Activated CD4-positive, alpha-beta T cell treated with anti-CD3 and anti-CD28 coated beads for 24 hours (primary cell): ENCODE measurements at regions not wholly inside any gene's neighbourhood (a gene's known extent, or its start where the extent isn't known, plus 50 kb on each side); places are given as distances from the start of the nearest gene placed in this dataset.

Source experiments
- DNase-seq, 2 donors: peaks; one replicate each; pipeline ENCODE4 v3.0.0-alpha.2; 2020; ENCODE audit warnings: low read depth in 2 of 2

DNA sequence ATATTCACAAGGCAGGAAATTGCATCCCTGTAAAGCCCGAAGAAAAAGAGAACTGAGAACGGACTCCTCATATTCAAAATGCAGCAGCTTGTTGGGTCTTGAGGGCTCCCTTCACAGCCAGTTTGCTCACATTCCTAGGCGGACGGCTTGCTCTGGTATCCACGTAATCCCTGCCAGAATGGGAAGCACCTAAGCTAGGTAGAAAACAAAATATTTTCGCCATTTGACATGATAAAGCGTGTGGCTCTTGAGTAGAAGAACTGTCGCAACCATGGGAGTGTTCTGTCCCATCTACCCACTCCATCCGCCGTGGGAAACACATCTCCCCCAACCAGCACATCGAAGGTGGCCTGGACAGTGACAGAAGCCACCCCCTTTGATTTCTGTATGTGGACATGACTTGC lies 183.1 kb downstream of the GAS1 start:
- DNase-seq, result no peak

DNA sequence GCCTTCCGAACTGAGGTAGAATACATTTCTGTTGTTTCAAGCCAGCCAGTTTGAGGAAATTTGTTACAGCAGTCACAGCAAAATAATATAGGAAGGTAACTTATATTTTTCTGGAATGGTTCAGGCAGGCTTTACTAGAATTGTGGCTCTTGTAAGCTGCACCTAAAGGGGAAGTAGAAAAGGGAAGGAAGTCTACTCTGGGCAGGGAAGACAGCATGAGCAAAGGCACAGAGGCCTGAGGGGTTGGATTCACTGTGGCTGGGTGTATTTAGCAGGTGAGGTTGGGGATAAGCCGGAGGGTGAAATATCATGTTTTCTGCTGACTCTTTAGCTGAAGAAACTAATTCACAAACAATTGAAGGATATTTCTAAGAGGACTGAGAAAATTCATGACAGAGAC lies 183.5 kb downstream of the GAS1 start:
- DNase-seq, result no peak

DNA sequence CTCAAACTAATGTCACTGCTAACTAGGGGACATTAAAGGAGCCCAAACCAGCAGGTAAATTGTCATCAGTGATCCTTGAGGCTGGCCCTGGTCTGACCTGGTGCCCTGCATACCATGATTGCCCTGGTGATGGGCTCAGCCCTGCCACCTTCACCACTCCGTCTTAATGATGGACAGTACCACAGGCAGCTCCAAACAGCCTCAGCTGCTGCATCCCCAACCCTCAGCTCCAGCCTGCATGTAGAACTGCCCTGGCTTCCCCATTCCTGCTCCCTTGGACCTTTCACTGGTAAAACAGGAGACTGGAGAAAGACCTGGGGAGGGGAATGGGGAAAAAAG lies 190.0 kb downstream of the GAS1 start:
- DNase-seq, result no peak

DNA sequence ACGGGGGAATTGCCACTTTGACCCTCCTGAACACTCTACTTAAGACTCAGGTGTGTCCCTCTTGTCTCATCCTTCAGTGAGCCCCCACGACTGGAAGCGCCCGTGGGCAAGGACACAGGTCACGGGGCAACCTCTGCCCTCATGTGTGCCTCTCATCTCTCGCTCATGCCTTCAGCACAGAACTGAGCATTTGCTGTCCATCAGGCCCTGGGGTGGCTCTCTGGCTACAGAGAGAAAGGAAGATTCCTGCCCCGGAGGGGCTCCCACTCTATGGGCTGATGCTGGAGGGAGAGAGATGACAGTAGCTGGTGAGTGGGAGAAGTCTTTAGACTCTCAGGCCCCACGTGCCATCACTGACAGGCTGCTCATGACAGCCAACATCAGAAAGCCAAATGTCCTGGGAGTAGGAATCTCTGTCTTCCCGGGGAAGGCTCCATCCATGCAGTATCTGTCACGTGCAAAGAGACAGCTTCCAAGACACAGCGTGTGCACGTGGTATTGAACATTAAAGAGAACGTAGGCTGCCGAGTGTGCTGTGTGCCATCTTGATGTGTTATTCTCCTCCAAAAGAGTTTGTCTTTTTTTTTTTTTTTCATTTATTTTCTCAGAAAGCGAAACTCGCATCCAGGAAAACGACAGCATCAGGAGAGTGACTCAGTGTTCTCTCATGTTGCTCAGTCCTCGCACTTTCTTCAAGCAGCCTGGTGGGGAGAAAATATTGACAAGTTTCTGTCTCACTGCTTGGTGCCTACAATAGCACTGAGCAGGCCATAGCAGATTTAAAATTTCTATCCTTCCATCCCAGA lies 190.5 kb downstream of the GAS1 start:
- DNase-seq, result no peak

DNA sequence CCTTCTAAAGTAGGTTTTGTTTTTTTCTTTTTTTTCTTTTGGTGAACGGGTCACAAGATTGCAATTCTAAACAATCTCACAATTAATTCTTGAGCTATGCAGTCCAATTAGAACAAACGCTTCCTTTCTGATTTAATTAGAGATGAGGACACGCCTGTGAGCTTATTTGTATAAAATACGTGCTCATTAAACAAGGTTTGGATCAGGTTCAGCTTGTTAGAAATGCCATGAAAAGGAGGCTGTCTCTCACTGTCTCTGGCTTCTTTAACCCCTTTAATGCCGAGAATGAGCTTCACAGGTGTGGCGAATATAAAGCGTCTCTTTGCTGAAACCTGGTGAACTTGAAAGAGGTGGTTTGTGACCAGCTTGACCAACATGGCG lies 191.8 kb downstream of the GAS1 start:
- no peak for DNase-seq

DNA sequence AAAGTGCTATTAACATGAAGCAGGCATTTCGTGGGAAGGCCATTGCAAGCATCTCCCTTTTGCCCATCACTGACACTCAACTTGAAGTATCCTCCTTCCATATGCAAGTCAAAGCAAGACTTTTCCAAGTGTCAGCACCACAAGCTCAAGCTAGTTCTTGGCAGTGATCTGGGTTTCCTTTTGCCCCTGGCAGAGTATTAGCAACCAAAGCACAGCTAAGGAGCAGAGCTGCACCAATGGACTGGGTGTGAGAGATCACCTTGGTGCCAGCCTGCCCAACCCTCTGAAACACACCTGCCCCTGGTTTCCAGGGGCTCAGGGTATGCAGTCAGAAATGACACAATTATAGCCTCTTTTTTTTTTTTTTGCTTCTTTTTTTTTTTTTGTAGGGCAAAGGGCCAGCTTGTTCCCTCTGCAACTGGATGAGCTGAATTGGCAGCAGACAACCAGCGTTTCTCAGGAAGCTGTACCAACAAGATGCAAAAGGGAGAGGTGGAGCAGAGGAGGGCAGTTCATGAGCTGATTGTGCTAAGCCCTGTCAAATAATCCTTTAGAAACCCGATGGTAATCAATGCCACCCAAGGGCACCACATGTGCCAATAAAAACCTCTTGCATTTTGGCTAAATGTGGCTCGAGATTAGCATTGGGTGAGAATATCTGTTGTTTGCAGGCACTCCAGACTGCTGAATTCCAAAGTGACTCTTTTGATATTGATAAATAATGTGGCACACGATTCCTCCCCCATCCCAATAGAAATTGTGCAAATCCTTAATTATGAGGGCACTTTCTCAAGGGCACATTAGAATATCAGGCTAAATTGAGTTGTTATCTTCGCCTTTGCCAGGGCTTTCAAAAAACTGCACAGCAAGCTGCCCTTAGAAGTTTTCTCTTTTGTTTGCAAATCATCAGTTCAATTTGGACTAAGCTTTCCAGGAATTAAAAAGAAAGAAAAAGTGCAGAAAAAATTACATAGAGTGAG lies 192.4 kb downstream of the GAS1 start:
- DNase-seq, result no peak

DNA sequence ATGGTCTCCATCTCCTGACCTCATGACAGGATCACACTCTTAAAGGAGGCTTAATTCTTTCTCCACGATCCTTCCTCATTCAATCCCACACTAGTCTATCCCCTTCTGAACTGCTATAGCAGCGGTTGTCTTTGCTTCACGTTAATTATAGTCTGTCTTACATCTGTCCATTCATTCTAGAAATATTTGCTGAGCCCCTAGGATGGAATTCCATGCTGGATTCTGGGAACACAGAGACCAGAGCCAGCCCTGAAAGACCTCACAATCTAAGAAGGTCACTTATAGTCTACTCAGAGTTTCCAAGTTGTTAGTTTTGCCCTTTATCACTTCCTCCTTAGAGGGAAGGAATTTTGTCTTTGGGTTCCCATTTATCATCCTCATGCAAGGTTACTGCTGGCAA lies 193.5 kb downstream of the GAS1 start:
- DNase-seq, result no peak

DNA sequence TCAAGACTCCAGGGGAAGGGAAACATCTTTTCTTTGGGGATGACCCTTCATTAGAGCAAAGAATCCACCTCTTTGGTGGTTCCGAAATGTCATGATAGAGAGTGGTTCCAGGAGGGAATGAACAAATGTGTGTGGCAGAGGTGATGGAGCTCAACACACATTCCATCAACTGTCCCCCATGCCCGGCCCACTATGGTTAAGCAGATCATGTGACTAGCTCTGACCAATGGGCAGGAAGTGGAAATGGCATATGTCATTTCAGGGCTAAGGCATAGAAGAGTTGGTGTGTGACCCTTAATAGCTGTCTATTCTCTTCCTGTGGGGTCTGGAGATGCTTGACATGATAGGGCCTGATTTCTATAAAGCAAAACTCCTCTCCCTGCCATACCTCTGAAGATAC lies 194.6 kb downstream of the GAS1 start:
- DNase-seq, result no peak

DNA sequence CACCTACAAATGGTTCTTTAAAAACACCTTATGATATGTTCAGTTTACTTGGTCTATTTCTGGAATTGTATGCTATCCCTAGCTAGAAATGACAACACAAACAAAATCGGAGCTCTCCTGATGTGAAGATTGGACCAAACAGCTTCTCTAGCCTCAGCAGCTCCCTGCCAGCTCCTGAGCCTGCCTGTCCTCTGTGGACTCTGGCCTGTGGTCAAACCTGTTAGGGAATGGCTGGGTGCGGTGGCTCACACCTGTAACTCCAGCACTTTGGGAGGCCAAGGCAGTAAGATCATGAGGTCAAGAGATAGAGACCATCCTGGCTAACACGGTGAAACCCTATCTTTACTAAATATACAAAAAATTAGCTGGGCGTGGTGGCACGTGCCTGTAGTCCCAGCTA lies 195.3 kb downstream of the GAS1 start:
- DNase-seq, result no peak

DNA sequence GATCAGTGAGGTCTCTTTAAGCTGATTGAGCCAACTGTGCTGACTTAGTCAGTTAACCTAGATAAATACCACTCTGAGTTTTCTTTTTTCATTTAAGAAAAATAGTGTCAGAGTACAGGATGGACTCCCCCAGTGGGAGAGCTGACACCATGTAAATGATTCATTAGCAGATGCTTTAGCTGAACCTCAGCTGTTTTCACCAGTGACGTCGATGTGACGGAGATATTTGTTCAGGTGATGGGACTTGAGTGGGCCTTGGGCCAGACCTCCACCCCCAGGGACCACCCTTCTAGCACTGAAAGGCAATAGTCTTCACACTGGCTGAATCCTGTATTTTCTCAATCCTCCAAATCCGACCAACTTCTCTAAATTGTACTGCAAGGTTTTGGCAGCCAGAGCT lies 196.1 kb downstream of the GAS1 start:
- no peak for DNase-seq

DNA sequence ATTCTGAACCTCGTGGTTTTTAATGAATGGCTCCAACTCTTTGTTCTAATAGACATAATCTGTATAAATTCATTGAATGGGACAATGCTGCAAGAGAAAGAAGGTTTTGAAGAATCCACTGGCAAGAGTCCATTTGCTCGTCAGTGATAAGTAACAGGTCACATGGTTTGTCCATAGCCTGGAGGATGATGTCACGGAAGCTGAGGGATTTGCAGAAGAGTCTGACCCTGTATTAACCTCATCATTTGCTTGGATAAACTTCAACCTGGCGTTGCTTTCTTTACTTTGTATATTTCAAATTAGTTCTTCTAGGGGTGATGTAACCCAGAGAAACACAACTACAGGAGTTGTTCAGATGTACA lies 197.4 kb downstream of the GAS1 start:
- DNase-seq, result no peak

DNA sequence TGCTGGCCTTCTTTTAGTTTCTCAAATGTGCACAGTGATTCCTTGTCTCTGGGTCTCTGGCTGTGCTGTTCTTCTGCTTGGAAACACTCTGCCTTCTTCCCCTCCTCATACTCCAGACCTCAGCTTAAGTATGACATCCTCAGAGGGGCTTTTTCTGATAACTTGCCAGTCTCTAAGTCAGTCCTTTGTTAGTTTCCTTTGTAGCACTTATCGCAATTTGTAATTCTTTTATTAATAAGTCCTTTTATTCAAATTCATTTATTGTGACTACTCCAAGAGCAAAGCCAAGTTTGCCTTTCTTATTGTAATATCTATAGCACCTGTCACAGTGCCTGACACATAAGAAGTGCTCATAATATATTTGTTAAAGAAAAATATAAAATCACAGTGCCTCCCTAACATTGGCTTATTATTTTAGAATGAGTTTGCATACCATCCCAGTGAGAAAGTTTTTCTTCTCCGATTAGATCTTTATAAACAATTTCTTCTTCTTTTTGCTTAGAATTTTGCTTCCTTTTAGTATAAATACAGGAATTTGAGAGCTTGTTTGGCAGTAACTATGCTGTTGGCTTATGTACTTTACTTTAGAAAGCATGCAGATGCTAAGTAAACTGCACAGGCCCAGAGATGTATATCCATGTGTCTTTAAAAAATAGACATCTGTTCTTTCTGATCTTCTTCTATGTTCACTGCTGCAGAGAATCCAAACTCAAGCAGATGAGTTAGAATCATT lies 198.0 kb downstream of the GAS1 start:
- DNase-seq, result no peak

DNA sequence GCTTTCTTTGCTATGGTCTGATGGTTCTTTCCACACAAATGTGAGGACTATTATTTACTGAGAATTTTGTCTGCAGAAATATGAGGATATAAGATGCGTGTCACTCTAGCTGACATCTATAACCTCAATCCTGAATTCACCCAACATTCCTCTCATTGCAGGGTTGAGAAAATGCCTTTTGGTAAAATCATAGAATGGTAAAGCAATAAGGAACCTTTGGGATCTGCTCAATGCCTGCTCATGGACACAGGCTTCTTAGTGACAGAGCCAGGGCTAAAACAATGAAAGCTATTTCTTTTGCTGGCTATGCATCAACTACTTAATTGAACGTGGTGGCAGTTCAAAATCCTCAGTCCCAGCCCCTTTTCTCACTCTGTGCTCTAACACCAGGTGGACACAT lies 199.6 kb downstream of the GAS1 start:
- no peak for DNase-seq

DNA sequence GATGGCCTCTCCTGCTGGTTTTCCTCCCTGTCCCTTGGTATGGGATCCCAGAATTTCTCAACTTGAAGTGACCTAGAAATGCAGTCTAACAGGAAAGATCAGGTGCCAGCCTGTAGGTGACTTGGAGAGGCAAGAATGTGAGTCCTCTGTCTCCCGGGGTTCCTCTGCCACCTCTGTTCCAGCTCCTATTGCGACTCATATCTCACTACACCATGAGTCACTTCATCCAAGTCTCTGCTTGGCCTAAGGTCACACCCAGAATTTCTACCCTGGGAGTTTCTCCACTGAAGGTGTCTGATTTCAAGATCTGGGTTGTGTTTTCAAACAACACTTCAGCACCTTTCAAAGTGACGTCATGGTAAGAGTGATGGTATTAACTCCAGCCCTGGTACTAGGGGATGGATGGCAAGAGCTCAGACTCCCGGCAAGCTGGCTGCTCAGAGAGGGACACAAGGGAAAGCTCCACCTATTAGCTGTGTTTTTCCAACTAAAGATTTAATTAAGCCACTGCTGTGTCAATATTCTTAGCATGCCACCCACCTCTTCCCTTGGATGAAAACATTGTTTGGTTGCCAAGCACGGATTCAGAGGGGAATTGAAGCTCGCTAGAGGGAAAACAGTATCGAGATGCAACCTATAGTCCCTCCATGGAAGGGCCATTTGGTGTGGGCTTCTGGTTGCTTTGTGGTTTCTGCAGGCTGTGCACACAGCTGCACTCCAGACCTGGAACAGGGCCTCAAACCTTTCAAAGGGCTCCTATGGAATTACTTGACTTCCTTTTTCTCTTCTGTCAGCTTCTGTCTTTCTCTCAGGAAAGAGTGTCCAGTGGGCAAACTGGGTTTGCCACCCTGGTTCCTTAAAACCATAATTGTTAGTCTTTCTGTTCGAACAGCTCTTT lies 205.7 kb downstream of the GAS1 start:
- DNase-seq, result no peak

DNA sequence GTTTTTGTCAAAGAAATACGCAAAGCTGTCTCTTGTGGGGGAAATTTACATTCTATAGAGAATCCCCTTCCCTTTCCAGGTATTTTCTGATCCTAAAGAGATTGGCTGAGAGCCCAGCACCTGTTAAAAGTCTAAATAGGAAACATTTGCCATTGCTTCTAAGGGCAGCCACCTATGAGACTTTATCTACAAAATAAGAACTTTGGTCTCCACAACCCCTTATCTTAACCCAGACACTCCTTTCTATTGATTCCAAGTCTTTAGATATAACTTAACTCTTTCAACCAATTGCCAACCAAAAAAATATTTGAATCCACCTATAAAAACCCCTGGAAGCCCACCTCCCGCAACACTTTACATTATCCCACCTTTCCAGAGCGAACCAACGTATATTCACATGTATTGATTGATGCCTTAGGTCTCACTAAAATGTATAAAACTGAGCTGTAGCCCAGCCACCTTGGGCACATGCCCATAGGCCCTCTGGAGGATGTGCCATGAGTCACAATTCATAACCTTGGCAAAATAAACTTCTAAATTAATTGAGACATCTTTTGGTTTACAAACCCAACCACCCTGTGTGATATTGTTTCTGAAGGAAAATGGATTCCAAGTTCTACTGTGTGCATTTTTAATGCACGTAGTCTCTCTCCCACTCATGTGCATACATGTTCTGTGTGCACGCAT lies 211.4 kb downstream of the GAS1 start:
- DNase-seq, result no peak

DNA sequence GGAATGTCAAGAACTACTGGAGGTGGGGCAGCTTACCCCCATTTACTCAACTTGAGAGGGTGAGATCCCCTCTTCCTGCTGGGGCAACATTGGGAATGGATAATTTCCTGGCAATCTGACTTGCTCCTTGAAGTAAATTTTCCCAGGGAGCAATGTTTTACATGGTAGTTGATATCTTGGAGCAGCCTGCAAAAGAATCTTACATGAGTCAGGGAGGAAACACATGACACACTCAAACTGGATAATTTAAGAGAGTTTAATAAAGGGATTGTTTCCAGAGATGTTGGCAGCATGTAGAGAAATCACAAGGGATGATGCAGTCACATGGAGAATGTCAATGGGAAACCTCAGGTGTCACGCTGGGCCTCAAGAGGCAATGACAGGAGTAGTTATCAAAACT lies 212.5 kb downstream of the GAS1 start:
- DNase-seq, result no peak

DNA sequence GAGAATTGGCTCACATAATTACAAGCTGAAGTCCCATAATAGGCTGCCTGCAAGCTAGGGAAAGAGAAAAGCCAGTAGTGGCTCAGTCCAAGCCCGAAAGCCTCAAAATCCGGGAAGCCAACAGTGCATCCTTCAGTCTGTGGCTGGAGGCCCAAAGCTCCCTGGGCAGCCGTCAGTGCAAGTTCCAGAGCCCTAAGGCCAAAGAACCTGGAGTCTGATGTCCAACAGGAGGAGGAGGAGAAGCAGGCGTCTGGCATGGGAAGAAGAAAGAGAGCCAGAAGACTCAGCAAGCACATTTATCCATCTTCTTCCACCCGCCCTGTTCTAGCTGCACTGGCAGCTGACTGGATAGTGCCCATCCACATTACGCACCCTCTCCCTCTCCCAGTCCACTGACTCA lies 213.4 kb downstream of the GAS1 start:
- no peak for DNase-seq

DNA sequence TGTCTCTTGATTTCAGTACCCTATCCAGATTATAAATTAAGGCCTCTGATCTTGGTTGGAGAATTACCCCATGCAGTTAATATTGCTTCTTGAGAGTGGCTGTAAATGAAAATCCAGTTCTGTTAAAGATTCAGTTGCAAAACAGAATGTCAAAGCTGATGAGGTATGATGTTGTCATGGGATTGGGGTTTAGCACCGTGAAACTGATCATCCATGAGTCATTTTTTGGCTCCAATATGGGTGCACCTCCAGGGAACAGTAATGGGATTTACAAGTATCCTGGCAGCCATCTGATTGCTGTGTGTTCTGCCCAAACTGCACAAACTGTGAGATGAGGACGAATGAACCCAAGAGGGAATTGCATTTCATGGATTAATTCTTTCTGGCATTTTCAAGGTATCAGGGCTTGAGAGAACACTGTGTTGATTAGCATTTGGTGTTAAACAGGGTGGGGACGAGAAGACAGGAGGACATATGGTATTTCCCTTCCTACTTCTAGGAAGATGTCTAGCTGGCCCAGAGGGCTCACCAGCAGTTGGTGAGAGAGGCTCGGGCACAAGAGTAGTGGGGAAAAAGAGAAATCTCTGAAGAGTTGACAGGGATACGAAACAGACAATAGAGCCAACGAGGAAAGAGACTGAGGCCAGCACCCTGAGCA lies 214.7 kb downstream of the GAS1 start:
- DNase-seq, result no peak

DNA sequence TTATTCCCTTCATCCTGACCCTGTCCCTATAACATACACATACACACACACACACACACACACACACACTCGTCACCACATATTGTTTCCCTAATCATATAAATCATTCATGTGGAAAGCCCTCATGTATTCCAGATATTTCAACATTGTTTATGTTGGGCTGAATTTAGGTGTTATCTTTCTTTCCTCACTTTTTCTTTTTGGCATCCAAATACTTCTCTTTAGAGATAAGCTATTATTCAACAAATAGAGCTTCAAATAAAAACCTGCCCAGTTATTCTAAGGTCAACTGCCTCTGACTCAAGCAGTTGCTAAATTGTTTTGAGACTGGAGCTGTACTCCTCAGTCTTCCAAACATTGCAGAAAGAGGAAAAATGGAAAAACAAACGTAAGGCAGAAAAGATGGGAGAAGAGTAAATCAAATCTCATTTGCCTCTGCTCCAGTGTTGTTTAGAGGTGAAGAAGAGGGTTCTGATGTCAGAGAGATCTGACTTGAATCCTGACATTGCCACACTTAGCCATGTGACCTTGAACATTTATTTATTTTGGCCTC lies 215.7 kb downstream of the GAS1 start:
- DNase-seq, result no peak
